NAMALWA (cell line): ENCODE measurements at regions not wholly inside any gene's neighbourhood (a gene's known extent, or its start where the extent isn't known, plus 50 kb on each side); places are given as distances from the start of the nearest gene placed in this dataset.

Source experiments
- DNase-seq: peaks from one replicate; pipeline ENCODE4 v3.0.0-alpha.2; 2015; ENCODE audit warnings: low spot score

GRCh38 chr6:43903739-43904290, 133.8 kb downstream of the VEGFA start:
- no peak for DNase-seq

GRCh38 chr6:43901733-43902230, 131.8 kb downstream of the VEGFA start:
- no peak for DNase-seq

GRCh38 chr6:43900916-43901732, 131.1 kb downstream of the VEGFA start:
- DNase-seq: no peak

GRCh38 chr6:43900560-43900915, 130.5 kb downstream of the VEGFA start:
- no peak for DNase-seq

- DNase-seq: no peak
Measured at GRCh38 chr6:43899830-43900229, 129.8 kb downstream of the VEGFA start.

- DNase-seq: no peak
Measured at GRCh38 chr6:43898358-43899131, 128.5 kb downstream of the VEGFA start.

- DNase-seq: no peak
Measured at GRCh38 chr6:43897571-43898302, 127.7 kb downstream of the VEGFA start.

GRCh38 chr6:43896329-43897255, 126.6 kb downstream of the VEGFA start:
- no peak for DNase-seq

GRCh38 chr6:43895656-43896328, 125.8 kb downstream of the VEGFA start:
- no peak for DNase-seq

- no peak for DNase-seq
Measured at GRCh38 chr6:43893073-43893472, 123.1 kb downstream of the VEGFA start.

GRCh38 chr6:43891072-43891870, 121.3 kb downstream of the VEGFA start:
- no peak for DNase-seq

- no peak for DNase-seq
Measured at GRCh38 chr6:43890197-43891062, 120.4 kb downstream of the VEGFA start.

GRCh38 chr6:43887906-43888683, 118.1 kb downstream of the VEGFA start:
- no peak for DNase-seq

GRCh38 chr6:43887340-43887858, 117.4 kb downstream of the VEGFA start:
- no peak for DNase-seq

- no peak for DNase-seq
Measured at GRCh38 chr6:43886717-43887339, 116.8 kb downstream of the VEGFA start.

- DNase-seq: no peak
Measured at GRCh38 chr6:43886067-43886461, 116.1 kb downstream of the VEGFA start.

GRCh38 chr6:43885399-43886066, 115.5 kb downstream of the VEGFA start:
- DNase-seq: no peak
